Heart right ventricle (tissue), 16 donors: ENCODE measurements at regions not wholly inside any gene's neighbourhood (a gene's known extent, or its start where the extent isn't known, plus 50 kb on each side); places are given as distances from the start of the nearest gene placed in this dataset.

Source experiments
- ATAC-seq, 8 donors: fragments of 200-7000 bp; cut with Tn5 transposase; one replicate each; pipeline ENCODE4 v1.9.1; 2020; ENCODE audit warnings: mild to moderate bottlenecking in 8 of 8, moderate library complexity in 8 of 8, moderate number of reproducible peaks in 1 of 8
- DNase-seq, 2 donors: peaks; one replicate each; pipeline ENCODE4 v3.0.0-alpha.2; 2020
- H3K27ac ChIP-seq, 10 donors: fragments of 200-600 bp; sonication (generic) in 2 of 10; one replicate each; pipeline versions ENCODE4 v1.5.0 to v1.8.0; 2020 to 2022; ENCODE audit warnings: mild to moderate bottlenecking in 3 of 10
- H3K27me3 ChIP-seq, 7 donors: fragments of 200-600 bp; one replicate each; pipeline ENCODE4 v1.8.0; 2021 to 2022; ENCODE audit warnings: mild to moderate bottlenecking in 2 of 7
- H3K36me3 ChIP-seq, 9 donors: fragments of 200-600 bp; sonication (generic) in 1 of 9; one replicate each; pipeline versions ENCODE4 v1.5.0 to v1.8.0; 2020 to 2022; ENCODE audit warnings: mild to moderate bottlenecking in 2 of 9
- H3K4me1 ChIP-seq, 9 donors: fragments of 200-600 bp; sonication (generic) in 1 of 9; one replicate each; pipeline versions ENCODE4 v1.5.0 to v1.8.0; 2020 to 2022; ENCODE audit warnings: mild to moderate bottlenecking in 4 of 9
- H3K4me3 ChIP-seq, 10 donors: fragments of 200-600 bp; sonication (generic) in 2 of 10; one replicate each; pipeline versions ENCODE4 v1.5.0 to v1.8.0; 2020 to 2022; ENCODE audit warnings: mild to moderate bottlenecking in 7 of 10, moderate library complexity in 2 of 10
- H3K9me3 ChIP-seq, 11 donors: fragments of 200-600 bp in 10 of 11; sonication (generic) in 2 of 11; one replicate each; pipeline versions ENCODE4 v1.5.0 to v1.8.0; 2013 to 2022; ENCODE audit warnings: mild to moderate bottlenecking in 2 of 11, control low read depth in 1 of 11, moderate library complexity in 1 of 11
- WGBS, 2 donors: extraction: QIAGEN DNeasy Blood & Tissue Kit; methylation state at CpG; one replicate each; pipeline ENCODE4 v1.1.7; 2013; ENCODE audit warnings: inconsistent platforms in 1 of 2; 5-methylcytosine and 5-hydroxymethylcytosine counted together
- intact Hi-C, 10 donors: fragments of 100-400 bp; cut with DNase I; formaldehyde crosslinking; loops; one replicate each; pipeline versions ENCODE4 v1.11.1 to v1.14.2; 2022
- TF ChIP-seq, protein P1 (sequence below), 9 donors: fragments of 200-600 bp; sonication (generic) in 2 of 9; IDR thresholded peaks; one replicate each; pipeline versions ENCODE4 v1.5.0 to v1.8.0; 2021 to 2022; ENCODE audit warnings: antibody characterized with exemption in 9 of 9, mild to moderate bottlenecking in 5 of 9, moderate library complexity in 1 of 9
- donor health status: Arrhythmogenic right ventricular cardiomyopathy.
- donor health status: ischemic (EF 13 %, LVEDD 7.1; RV severe dilation, severe dysfunction).
- donor health status: healthy with polysubstance abuse.
- donor health status: DM: no; HTN: yes; CAD: no.
- donor health status: DM: no; HTN: no; CAD: no.
- donor health status: ischemic (EF 25% LVEDD 6.9; RV normal size, moderate dysfunction).
- donor health status: ischemic (EF 25% LVEDD 5.7; RV mildly dilated, moderate dysfunction).
- donor health status: healthy.
- donor health status: DM: yes; HTN: yes; CAD: no.
- donor health status: Ischemic cardiomyopathy.
- donor health status: ischemic (EF 35%, LVEDD 5.7; RV mildly dilated, moderate dysfunction).
- donor health status: nonischemic (EF 11% LVEDD 7.7; RV severe dilation, severe dysfunction).
- donor health status: DM: yes; HTN: yes; CAD: no.
- donor health status: PGD.
- donor health status: ischemic (EF 29% LVEDD 5.4; RV normal size, mild dysfunction).
- donor health status: nonischemic (EF 23%, LVEDD 6.1; RV moderate dilation, normal function).

DNA sequence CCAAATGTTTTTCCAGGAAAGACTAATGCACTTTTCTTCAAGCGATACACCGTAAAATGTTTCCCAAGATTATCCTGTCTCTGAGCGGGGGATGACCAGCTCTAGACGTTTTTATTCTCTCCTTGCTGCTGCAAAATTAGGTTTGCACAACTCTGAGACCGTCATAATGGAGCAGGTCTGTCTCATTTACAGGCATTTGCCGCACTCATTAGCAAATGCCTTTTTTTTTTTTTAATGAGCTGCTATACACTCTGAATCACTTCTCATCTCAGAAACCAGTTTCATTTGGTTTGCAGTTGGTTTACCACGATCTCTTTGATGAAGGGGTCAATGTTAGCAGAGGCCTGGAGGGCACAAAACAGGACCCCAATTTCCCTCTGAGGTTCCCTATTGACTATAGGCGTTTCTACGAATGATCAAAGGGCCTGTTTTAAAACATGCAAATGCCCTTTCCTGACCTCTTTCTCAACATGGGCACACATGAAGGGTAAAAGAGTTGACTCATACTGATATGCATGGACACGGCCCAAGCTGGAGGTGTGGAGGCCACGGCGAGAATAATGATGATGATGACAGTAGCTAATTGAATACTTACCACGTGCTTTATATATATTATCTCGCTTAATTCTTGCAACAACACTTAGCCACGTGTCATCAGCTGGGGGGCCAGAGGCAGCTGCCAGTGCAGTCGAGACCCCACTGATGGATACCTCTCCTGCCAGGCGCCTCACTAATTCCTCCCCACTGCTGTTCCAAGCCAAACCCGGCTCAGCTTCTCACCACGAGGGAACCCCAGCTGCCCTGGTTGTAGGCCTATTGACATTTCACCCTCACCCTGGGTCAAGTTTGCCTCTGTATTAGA lies 89.9 kb upstream of the PTCH1 start:
- no peak overlapping the region for H3K4me3 ChIP-seq
- H3K27me3 ChIP-seq: no peaks in the 10 kb centered on the region
- H3K27ac ChIP-seq: no peak overlapping the region
- DNase-seq (no peak), ATAC-seq (no peak)
- TF ChIP-seq, protein P1, sequence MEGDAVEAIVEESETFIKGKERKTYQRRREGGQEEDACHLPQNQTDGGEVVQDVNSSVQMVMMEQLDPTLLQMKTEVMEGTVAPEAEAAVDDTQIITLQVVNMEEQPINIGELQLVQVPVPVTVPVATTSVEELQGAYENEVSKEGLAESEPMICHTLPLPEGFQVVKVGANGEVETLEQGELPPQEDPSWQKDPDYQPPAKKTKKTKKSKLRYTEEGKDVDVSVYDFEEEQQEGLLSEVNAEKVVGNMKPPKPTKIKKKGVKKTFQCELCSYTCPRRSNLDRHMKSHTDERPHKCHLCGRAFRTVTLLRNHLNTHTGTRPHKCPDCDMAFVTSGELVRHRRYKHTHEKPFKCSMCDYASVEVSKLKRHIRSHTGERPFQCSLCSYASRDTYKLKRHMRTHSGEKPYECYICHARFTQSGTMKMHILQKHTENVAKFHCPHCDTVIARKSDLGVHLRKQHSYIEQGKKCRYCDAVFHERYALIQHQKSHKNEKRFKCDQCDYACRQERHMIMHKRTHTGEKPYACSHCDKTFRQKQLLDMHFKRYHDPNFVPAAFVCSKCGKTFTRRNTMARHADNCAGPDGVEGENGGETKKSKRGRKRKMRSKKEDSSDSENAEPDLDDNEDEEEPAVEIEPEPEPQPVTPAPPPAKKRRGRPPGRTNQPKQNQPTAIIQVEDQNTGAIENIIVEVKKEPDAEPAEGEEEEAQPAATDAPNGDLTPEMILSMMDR (IDR thresholded peaks at IDR 0.05): no peak
- WGBS, 2 donors: 84 to 86% methylated on average over 19 of the region's 19 CpGs
- no peaks in the 10 kb centered on the region for H3K4me1 ChIP-seq
- intact Hi-C loops: no loop called here
- no peaks in the 10 kb centered on the region for H3K9me3 ChIP-seq
- H3K36me3 ChIP-seq: no peaks in the 10 kb centered on the region

- 89 to 90% methylated on average over 10 of the region's 10 CpGs for WGBS, 2 donors
- intact Hi-C loops: no loop called here
- TF ChIP-seq, protein P1 (IDR thresholded peaks at IDR 0.05): no peak
Measured at GRCh38 chr9:95605816-95606488, 89.2 kb upstream of the PTCH1 start.

GRCh38 chr9:95605101-95605500 lies 88.3 kb upstream of the PTCH1 start:
- no peak for DNase-seq

More at GRCh38 chr9:95605816-95606488, 89.2 kb upstream of the PTCH1 start:
- H3K27ac ChIP-seq: no peak overlapping the region
- no peak for ATAC-seq
- no peak overlapping the region for H3K4me3 ChIP-seq
- H3K36me3 ChIP-seq: no peaks in the 10 kb centered on the region
- no peaks in the 10 kb centered on the region for H3K4me1 ChIP-seq
- no peaks in the 10 kb centered on the region for H3K9me3 ChIP-seq
- H3K27me3 ChIP-seq: no peaks in the 10 kb centered on the region
- DNase-seq: no peak

GRCh38 chr9:95598236-95598635 lies 81.5 kb upstream of the PTCH1 start:
- ATAC-seq: no peak
- H3K27me3 ChIP-seq: no peaks in the 10 kb centered on the region
- no peaks in the 10 kb centered on the region for H3K9me3 ChIP-seq
- WGBS, 2 donors: 81 to 86% methylated on average over 2 of the region's 2 CpGs
- no peak for DNase-seq
- no peaks in the 10 kb centered on the region for H3K4me1 ChIP-seq
- TF ChIP-seq, protein P1 (IDR thresholded peaks at IDR 0.05): no peak
- no peaks in the 10 kb centered on the region for H3K36me3 ChIP-seq
- H3K27ac ChIP-seq: no peak overlapping the region
- no peak overlapping the region for H3K4me3 ChIP-seq
- intact Hi-C loops: no loop called here

More at GRCh38 chr9:95605101-95605500, 88.3 kb upstream of the PTCH1 start:
- intact Hi-C loops: no loop called here
- Histone ChIP-seq H3K27ac (no peak overlapping the region), H3K27me3 (no peaks in the 10 kb centered on the region), H3K9me3 (no peaks in the 10 kb centered on the region), H3K36me3 (no peaks in the 10 kb centered on the region), H3K4me1 (no peaks in the 10 kb centered on the region), H3K4me3 (no peak overlapping the region)
- no peak for ATAC-seq
- WGBS, 2 donors: 60 to 75% methylated on average over 6 of the region's 6 CpGs
- TF ChIP-seq, protein P1 (IDR thresholded peaks at IDR 0.05): no peak
